ENCODE measurements at regions not wholly inside any gene's neighbourhood (a gene's known extent, or its start where the extent isn't known, plus 50 kb on each side); places are given as distances from the start of the nearest gene placed in this dataset.

DNA sequence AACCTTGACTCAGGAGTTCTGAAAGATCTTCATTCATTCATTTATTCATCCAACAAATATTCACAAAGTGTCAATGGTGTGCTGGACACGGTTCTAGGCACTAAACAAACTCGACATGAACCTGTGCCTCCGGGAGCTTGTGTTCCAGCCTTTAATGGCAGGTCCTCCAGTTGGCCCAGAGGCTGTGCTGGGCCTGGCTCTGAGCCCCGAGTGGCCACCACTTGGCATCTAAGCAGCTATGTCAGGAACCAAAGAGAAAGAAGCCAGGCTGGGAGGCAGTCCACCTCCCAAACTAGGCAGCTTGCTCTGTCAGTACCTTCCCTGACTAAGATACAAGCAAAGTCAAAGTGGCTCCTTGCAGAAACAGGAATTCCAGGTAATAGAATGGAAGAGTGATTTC, 233.6 kb downstream of the BUD13 start:
- Histone ChIP-seq H3K4me3 (no peak overlapping the region), H3K36me3 (no peaks in the 10 kb centered on the region), H3K4me1 (no peaks in the 10 kb centered on the region), H3K27ac (no peak overlapping the region), H3K27me3 (peaks cover 63% of the 10 kb centered on the region), H3K9me3 (peaks cover 0 to 9% (median 0%) of the 10 kb centered on the region in 3 donors)
- ATAC-seq = no peak
- WGBS, 2 donors (ENCODE audit: low coverage in 1 of 2) = 90 to 94% methylated on average over 3 of the region's 4 CpGs
- TF ChIP-seq, protein P1, sequence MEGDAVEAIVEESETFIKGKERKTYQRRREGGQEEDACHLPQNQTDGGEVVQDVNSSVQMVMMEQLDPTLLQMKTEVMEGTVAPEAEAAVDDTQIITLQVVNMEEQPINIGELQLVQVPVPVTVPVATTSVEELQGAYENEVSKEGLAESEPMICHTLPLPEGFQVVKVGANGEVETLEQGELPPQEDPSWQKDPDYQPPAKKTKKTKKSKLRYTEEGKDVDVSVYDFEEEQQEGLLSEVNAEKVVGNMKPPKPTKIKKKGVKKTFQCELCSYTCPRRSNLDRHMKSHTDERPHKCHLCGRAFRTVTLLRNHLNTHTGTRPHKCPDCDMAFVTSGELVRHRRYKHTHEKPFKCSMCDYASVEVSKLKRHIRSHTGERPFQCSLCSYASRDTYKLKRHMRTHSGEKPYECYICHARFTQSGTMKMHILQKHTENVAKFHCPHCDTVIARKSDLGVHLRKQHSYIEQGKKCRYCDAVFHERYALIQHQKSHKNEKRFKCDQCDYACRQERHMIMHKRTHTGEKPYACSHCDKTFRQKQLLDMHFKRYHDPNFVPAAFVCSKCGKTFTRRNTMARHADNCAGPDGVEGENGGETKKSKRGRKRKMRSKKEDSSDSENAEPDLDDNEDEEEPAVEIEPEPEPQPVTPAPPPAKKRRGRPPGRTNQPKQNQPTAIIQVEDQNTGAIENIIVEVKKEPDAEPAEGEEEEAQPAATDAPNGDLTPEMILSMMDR (IDR thresholded peaks at IDR 0.05) = no peak
- TF ChIP-seq EP300 (IDR thresholded peaks at IDR 0.05) (no peak), POLR2AphosphoS5 (IDR thresholded peaks at IDR 0.05) (no peak), POLR2A (IDR thresholded peaks at IDR 0.05) (no peak)

DNA sequence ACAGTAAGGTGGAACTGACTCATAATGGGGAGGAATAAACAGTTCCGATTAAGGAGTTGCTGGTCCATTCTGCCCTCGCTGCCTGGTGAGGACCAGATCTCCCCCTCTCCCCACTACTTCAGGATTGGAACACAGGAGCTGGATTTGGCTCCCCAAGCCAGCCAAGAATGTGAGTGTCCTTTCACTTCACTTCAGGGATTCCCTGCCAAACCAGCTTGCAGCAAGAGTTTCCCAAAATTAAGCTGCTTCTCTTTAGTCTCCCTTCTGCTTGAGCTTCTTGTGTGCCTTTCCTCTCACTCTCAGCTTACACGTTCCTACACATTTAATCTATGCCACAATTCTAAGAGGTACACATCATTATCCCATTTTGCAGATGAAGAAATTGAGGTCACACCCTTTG, 234.1 kb downstream of the BUD13 start:
- Histone ChIP-seq H3K27me3 (peaks cover 69% of the 10 kb centered on the region), H3K36me3 (no peaks in the 10 kb centered on the region), H3K9me3 (peaks cover 0 to 9% (median 0%) of the 10 kb centered on the region in 3 donors), H3K27ac (no peak overlapping the region), H3K4me1 (no peaks in the 10 kb centered on the region), H3K4me3 (no peak overlapping the region)
- ATAC-seq = no peak
- no peak for TF ChIP-seq POLR2AphosphoS5 (IDR thresholded peaks at IDR 0.05)
- TF ChIP-seq POLR2A (IDR thresholded peaks at IDR 0.05) = no peak
- no peak for TF ChIP-seq EP300 (IDR thresholded peaks at IDR 0.05)
- TF ChIP-seq, protein P1 (IDR thresholded peaks at IDR 0.05) = no peak
- 64 to 72% methylated on average over 2 to 3 of the region's 3 CpGs for WGBS, 2 donors (ENCODE audit: low coverage in 1 of 2)

DNA sequence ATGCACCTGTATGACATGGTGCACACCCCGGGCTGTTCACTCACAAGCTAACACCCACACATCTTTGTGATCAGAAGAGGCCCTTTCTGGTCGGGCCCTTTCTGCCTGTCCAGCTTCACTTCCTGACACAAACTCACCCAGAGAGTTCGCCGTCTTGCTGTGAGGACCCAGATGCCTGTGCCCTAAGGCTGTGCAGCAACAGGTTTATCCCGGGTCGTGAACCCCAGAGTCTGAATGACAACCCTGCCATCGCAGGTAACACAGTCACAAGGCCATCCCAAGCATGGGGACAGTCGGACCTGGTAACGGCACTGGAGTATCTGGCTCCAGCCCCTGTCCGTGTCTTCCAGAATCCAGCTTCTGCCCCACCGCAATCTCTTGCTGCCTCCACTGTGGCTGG, 235.1 kb downstream of the BUD13 start:
- peaks cover 0 to 9% (median 0%) of the 10 kb centered on the region in 3 donors for H3K9me3 ChIP-seq
- 70% methylated on average over 4 to 5 of the region's 11 CpGs for WGBS, 2 donors (ENCODE audit: low coverage in 1 of 2)
- H3K27me3 ChIP-seq = peaks cover 76% of the 10 kb centered on the region
- H3K27ac ChIP-seq = no peak overlapping the region
- H3K36me3 ChIP-seq = no peaks in the 10 kb centered on the region
- no peak overlapping the region for H3K4me3 ChIP-seq
- no peaks in the 10 kb centered on the region for H3K4me1 ChIP-seq
- ATAC-seq = no peak
- TF ChIP-seq EP300 (IDR thresholded peaks at IDR 0.05) (no peak), POLR2AphosphoS5 (IDR thresholded peaks at IDR 0.05) (no peak), POLR2A (IDR thresholded peaks at IDR 0.05) (no peak)
- TF ChIP-seq, protein P1 (IDR thresholded peaks at IDR 0.05) = no peak

DNA sequence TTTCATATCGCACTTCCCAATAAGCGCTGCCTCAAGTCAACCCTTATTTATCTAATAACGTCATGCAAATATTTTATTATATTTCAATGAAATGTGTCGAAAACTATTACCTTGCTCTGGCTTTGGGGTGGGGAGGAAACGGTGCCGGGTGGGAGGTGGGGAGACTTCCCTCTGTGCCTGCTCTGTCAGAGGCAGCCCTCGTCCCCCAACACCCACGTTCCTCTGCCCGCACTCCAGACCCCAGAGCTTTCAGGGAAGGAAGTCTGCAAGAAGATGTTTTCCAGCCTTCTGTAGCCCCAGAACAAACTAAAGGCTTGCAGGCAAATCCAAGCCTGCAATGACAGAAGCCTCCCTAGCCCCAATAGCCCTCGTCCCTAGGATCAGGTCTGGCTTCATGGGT, 235.7 kb downstream of the BUD13 start:
- TF ChIP-seq, protein P1 (IDR thresholded peaks at IDR 0.05) = no peak
- 60 to 78% methylated on average over 4 to 5 of the region's 10 CpGs for WGBS, 2 donors (ENCODE audit: low coverage in 1 of 2)
- H3K27me3 ChIP-seq = peaks cover 73% of the 10 kb centered on the region

GRCh38 chr11:116536416-116536815, 236.4 kb downstream of the BUD13 start:
- Histone ChIP-seq H3K27me3 (peaks cover 69% of the 10 kb centered on the region), H3K9me3 (peaks cover 0 to 11% (median 0%) of the 10 kb centered on the region in 3 donors), H3K4me3 (no peak overlapping the region), H3K36me3 (no peaks in the 10 kb centered on the region), H3K4me1 (no peaks in the 10 kb centered on the region), H3K27ac (no peak overlapping the region)
- no peak for ATAC-seq
- no peak for TF ChIP-seq POLR2A (IDR thresholded peaks at IDR 0.05)
- no peak for TF ChIP-seq EP300 (IDR thresholded peaks at IDR 0.05)
- TF ChIP-seq POLR2AphosphoS5 (IDR thresholded peaks at IDR 0.05) = no peak
- TF ChIP-seq, protein P1 (IDR thresholded peaks at IDR 0.05) = no peak
- 51 to 75% methylated on average over 2 to 3 of the region's 3 CpGs for WGBS, 2 donors (ENCODE audit: low coverage in 1 of 2)

More for the DNA sequence above, 235.7 kb downstream of the BUD13 start:
- Histone ChIP-seq H3K4me3 (no peak overlapping the region), H3K4me1 (no peaks in the 10 kb centered on the region), H3K9me3 (peaks cover 0 to 9% (median 0%) of the 10 kb centered on the region in 3 donors), H3K27ac (no peak overlapping the region), H3K36me3 (no peaks in the 10 kb centered on the region)
- no peak for ATAC-seq

All from gastroesophageal sphincter (tissue), 4 donors.